ENCODE measurements at regions not wholly inside any gene's neighbourhood (a gene's known extent, or its start where the extent isn't known, plus 50 kb on each side); places are given as distances from the start of the nearest gene placed in this dataset.
A peak's percentile ranks its signal among the peaks of the same experiment; 100 is the strongest.

- TF ChIP-seq CTCF (IDR thresholded peaks at IDR 0.05; ENCODE audit: low read length, missing control alignments): no peak
- H3K4me3 ChIP-seq (replicated peaks; ENCODE audit: low read depth, low read length): no peak overlapping the region
- DNase-seq (ENCODE audit: low read depth): no peak
These were observed 160.2 kb downstream of the CYYR1 start for GRCh38 chr21:26412885-26413284.

GRCh38 chr21:26409735-26410134, 163.4 kb downstream of the CYYR1 start:
- no peak for TF ChIP-seq CTCF (IDR thresholded peaks at IDR 0.05; ENCODE audit: low read length, missing control alignments)
- no peak overlapping the region for H3K4me3 ChIP-seq (replicated peaks; ENCODE audit: low read depth, low read length)
- DNase-seq (ENCODE audit: low read depth): no peak

GRCh38 chr21:26408511-26408910, 164.6 kb downstream of the CYYR1 start:
- no peak for TF ChIP-seq CTCF (IDR thresholded peaks at IDR 0.05; ENCODE audit: low read length, missing control alignments)
- no peak for DNase-seq (ENCODE audit: low read depth)

GRCh38 chr21:26406526-26406925, 166.6 kb downstream of the CYYR1 start:
- no peak for DNase-seq (ENCODE audit: low read depth)
- no peak overlapping the region for H3K4me3 ChIP-seq (replicated peaks; ENCODE audit: low read depth, low read length)
- TF ChIP-seq CTCF (IDR thresholded peaks at IDR 0.05; ENCODE audit: low read length, missing control alignments): no peak

More at GRCh38 chr21:26408511-26408910, 164.6 kb downstream of the CYYR1 start:
- H3K4me3 ChIP-seq (replicated peaks; ENCODE audit: low read depth, low read length): no peak overlapping the region

GRCh38 chr21:26405735-26406361, 167.2 kb downstream of the CYYR1 start:
- peak; percentile 82 for DNase-seq (ENCODE audit: low read depth)
- no peak for TF ChIP-seq CTCF (IDR thresholded peaks at IDR 0.05; ENCODE audit: low read length, missing control alignments)
- no peak overlapping the region for H3K4me3 ChIP-seq (replicated peaks; ENCODE audit: low read depth, low read length)

GRCh38 chr21:26405071-26405470, 168.0 kb downstream of the CYYR1 start:
- H3K4me3 ChIP-seq (replicated peaks; ENCODE audit: low read depth, low read length): no peak overlapping the region
- peak; percentile 54 for DNase-seq (ENCODE audit: low read depth)
- TF ChIP-seq CTCF (IDR thresholded peaks at IDR 0.05; ENCODE audit: low read length, missing control alignments): no peak

- TF ChIP-seq CTCF (IDR thresholded peaks at IDR 0.05; ENCODE audit: low read length, missing control alignments): no peak
- DNase-seq (ENCODE audit: low read depth): no peak
These were observed 168.8 kb downstream of the CYYR1 start for GRCh38 chr21:26404288-26404687.

More at GRCh38 chr21:26404288-26404687, 168.8 kb downstream of the CYYR1 start:
- no peak overlapping the region for H3K4me3 ChIP-seq (replicated peaks; ENCODE audit: low read depth, low read length)

All from fibroblast of pulmonary artery (primary cell).